CD14-positive monocyte (primary cell): ENCODE measurements at regions not wholly inside any gene's neighbourhood (a gene's known extent, or its start where the extent isn't known, plus 50 kb on each side); places are given as distances from the start of the nearest gene placed in this dataset.
A peak's percentile ranks its signal among the peaks of the same experiment; 100 is the strongest.

ENCODE experiments used
- DNase-seq, 3 donors: peaks; one replicate each; pipeline ENCODE4 v3.0.0-alpha.2; 2011 to 2022
- H2AFZ ChIP-seq: 2 replicates; pipeline ENCODE4 v1.6.0; 2012; ENCODE audit warnings: mild to moderate bottlenecking, low read depth, low read length, inconsistent platforms; ENCODE audit not compliant: insufficient read depth, poor library complexity, severe bottlenecking
- H3K27ac ChIP-seq, 2 donors: 1 replicate in 1 of 2; 2 replicates in 1 of 2; pipeline ENCODE4 v1.5.1; 2012 to 2013; ENCODE audit warnings: low read length in 2 of 2, control low read depth in 1 of 2, inconsistent platforms in 1 of 2, low read depth in 1 of 2, mild to moderate bottlenecking in 1 of 2
- H3K27me3 ChIP-seq, 2 donors: one replicate each; pipeline versions ENCODE4 v1.6.0 to v1.6.1; 2011 to 2013; ENCODE audit warnings: low read length in 2 of 2; ENCODE audit not compliant: control insufficient read depth in 2 of 2, insufficient read depth in 2 of 2
- H3K36me3 ChIP-seq, 2 donors: replicated peaks in 1 of 2; 1 replicate in 1 of 2; 2 replicates in 1 of 2; pipeline versions ENCODE4 v1.5.1 to v1.6.1; 2012 to 2013; ENCODE audit warnings: low read length in 2 of 2, control low read depth in 1 of 2, inconsistent platforms in 1 of 2, mild to moderate bottlenecking in 1 of 2; ENCODE audit not compliant: insufficient read depth in 2 of 2, control insufficient read depth in 1 of 2
- H3K4me1 ChIP-seq, 2 donors: 1 replicate in 1 of 2; 2 replicates in 1 of 2; pipeline versions ENCODE4 v1.5.1 to v1.6.1; 2012 to 2013; ENCODE audit warnings: low read length in 2 of 2, control low read depth in 1 of 2, inconsistent platforms in 1 of 2, mild to moderate bottlenecking in 1 of 2, moderate library complexity in 1 of 2; ENCODE audit not compliant: insufficient read depth in 2 of 2, control insufficient read depth in 1 of 2
- H3K4me2 ChIP-seq: replicated peaks from 2 replicates; pipeline ENCODE3; 2012; ENCODE audit warnings: low read length, moderate library complexity, mild to moderate bottlenecking; ENCODE audit not compliant: poor library complexity, severe bottlenecking; ENCODE audit errors: extremely low read depth
- H3K4me3 ChIP-seq, 3 experiments: fragments of 200-600 bp in 1 of 3; sonication (generic) in 1 of 3; replicated peaks in 1 of 3; 1 replicate in 2 of 3; 2 replicates in 1 of 3; pipeline ENCODE4 v1.5.1; 2011 to 2013; ENCODE audit warnings: low read length in 3 of 3, mild to moderate bottlenecking in 3 of 3, control low read depth in 2 of 3, low read depth in 2 of 3, inconsistent platforms in 1 of 3, moderate library complexity in 1 of 3
- H3K79me2 ChIP-seq: 2 replicates; pipeline ENCODE4 v1.6.0; 2012; ENCODE audit warnings: mild to moderate bottlenecking, control low read depth, inconsistent platforms, low read length, moderate library complexity; ENCODE audit not compliant: insufficient read depth
- H3K9ac ChIP-seq: 2 replicates; pipeline ENCODE4 v1.6.0; 2017; ENCODE audit warnings: low read length, mild to moderate bottlenecking; ENCODE audit not compliant: insufficient read depth, poor library complexity, severe bottlenecking
- H3K9me3 ChIP-seq, 2 donors: replicated peaks in 1 of 2; 1 replicate in 1 of 2; 2 replicates in 1 of 2; pipeline versions ENCODE4 v1.5.1 to v1.6.1; 2012 to 2013; ENCODE audit warnings: low read length in 2 of 2, control low read depth in 1 of 2; ENCODE audit not compliant: control insufficient read depth in 1 of 2, insufficient read depth in 1 of 2
- H4K20me1 ChIP-seq: 2 replicates; pipeline ENCODE4 v1.6.0; 2012; ENCODE audit warnings: mild to moderate bottlenecking, low read length, control low read depth, moderate library complexity; ENCODE audit not compliant: insufficient read depth
- H3K27ac Mint-ChIP-seq, 7 donors: one replicate each; pipeline ENCODE4 v1.8.0; 2020; ENCODE audit warnings: mild to moderate bottlenecking in 7 of 7, mixed read lengths in 7 of 7, moderate library complexity in 6 of 7, inconsistent platforms in 2 of 7
- H3K27me3 Mint-ChIP-seq, 3 donors: one replicate each; pipeline ENCODE4 v1.8.0; 2021 to 2022; ENCODE audit warnings: low read depth in 3 of 3, mild to moderate bottlenecking in 3 of 3, mixed read lengths in 3 of 3, moderate library complexity in 3 of 3, inconsistent platforms in 1 of 3
- H3K36me3 Mint-ChIP-seq, 2 donors: one replicate each; pipeline ENCODE4 v1.8.0; 2020; ENCODE audit warnings: mixed read lengths in 2 of 2, inconsistent platforms in 1 of 2, mild to moderate bottlenecking in 1 of 2
- H3K4me1 Mint-ChIP-seq: one replicate; pipeline ENCODE4 v1.8.0; 2020; ENCODE audit warnings: mild to moderate bottlenecking, mixed read lengths
- H3K4me3 Mint-ChIP-seq, 2 donors: one replicate each; pipeline ENCODE4 v1.8.0; 2020; ENCODE audit warnings: mild to moderate bottlenecking in 2 of 2, mixed read lengths in 2 of 2, moderate library complexity in 1 of 2
- H3K9me3 Mint-ChIP-seq, 7 donors: one replicate each; pipeline ENCODE4 v1.8.0; 2020 to 2022; ENCODE audit warnings: mixed read lengths in 7 of 7, mild to moderate bottlenecking in 6 of 7, moderate library complexity in 6 of 7, inconsistent platforms in 2 of 7
- CTCF ChIP-seq: fragments of 200-600 bp; IDR thresholded peaks from one replicate; pipeline ENCODE4 v1.8.0; 2022; ENCODE audit warnings: antibody characterized with exemption, mild to moderate bottlenecking
- WGBS: methylation state at CpG from one replicate; pipeline ENCODE4 v1.1.5; 2013; ENCODE audit warnings: missing lambda C conversion rate; ENCODE audit not compliant: insufficient coverage; 5-methylcytosine and 5-hydroxymethylcytosine counted together
- intact Hi-C, 2 donors: fragments of 100-400 bp; cut with micrococcal nuclease; formaldehyde crosslinking; loops; one replicate each; pipeline versions ENCODE4 v1.15.0 to v1.15.1; 2023

- H3K27me3 Mint-ChIP-seq: peaks cover 1 to 5% (median 2%) of the 10 kb centered on the region in 3 donors
- no peak overlapping the region for H3K9ac ChIP-seq
- H3K9me3 ChIP-seq: no peaks in the 10 kb centered on the region
- H3K9me3 Mint-ChIP-seq: no peaks in the 10 kb centered on the region
- no peaks in the 10 kb centered on the region for H3K27me3 ChIP-seq
- no peaks in the 10 kb centered on the region for H4K20me1 ChIP-seq
- 0% methylated on average over 1 of the region's 7 CpGs for WGBS
- no peaks in the 10 kb centered on the region for H3K36me3 Mint-ChIP-seq
- H3K27ac ChIP-seq: peak overlapping the region in 1 of 2 donors; percentile 57
- peak overlapping the region; percentile 36 for H3K4me2 ChIP-seq
- H3K79me2 ChIP-seq: no peaks in the 10 kb centered on the region
- H3K4me1 Mint-ChIP-seq: peaks cover 27% of the 10 kb centered on the region
- no peak overlapping the region for H3K4me3 Mint-ChIP-seq
- no peaks in the 10 kb centered on the region for H3K36me3 ChIP-seq
- no peak for TF ChIP-seq CTCF
- peak overlapping the region in 1 of 3 experiments; percentile 42 for H3K4me3 ChIP-seq
- H2AFZ ChIP-seq: no peak overlapping the region
- intact Hi-C loops: no loop called here
- peak in 1 of 3 donors; percentile 24 for DNase-seq
- H3K4me1 ChIP-seq: peaks cover 26 to 44% of the 10 kb centered on the region in 2 donors
- H3K27ac Mint-ChIP-seq: peak overlapping the region in 4 of 7 donors; percentile 57 to 88 (median 76)
Measured at GRCh38 chr14:49960453-49960852, 67.6 kb downstream of the ARF6 start.

GRCh38 chr14:49961270-49962222 is 68.7 kb downstream of the ARF6 start:
- DNase-seq: no peak
- no peak overlapping the region for H2AFZ ChIP-seq
- H3K4me3 Mint-ChIP-seq: no peak overlapping the region
- no peak overlapping the region for H3K9ac ChIP-seq
- intact Hi-C loops: no loop called here
- no peak overlapping the region for H3K27ac ChIP-seq
- H3K4me1 Mint-ChIP-seq: peaks cover 38% of the 10 kb centered on the region
- no peaks in the 10 kb centered on the region for H3K27me3 ChIP-seq
- H3K27me3 Mint-ChIP-seq: peaks cover 1 to 5% (median 2%) of the 10 kb centered on the region in 3 donors
- H3K4me3 ChIP-seq: no peak overlapping the region
- no peak overlapping the region for H3K4me2 ChIP-seq
- 98% methylated on average over 10 of the region's 13 CpGs for WGBS
- no peaks in the 10 kb centered on the region for H3K36me3 Mint-ChIP-seq
- no peaks in the 10 kb centered on the region for H3K36me3 ChIP-seq
- no peaks in the 10 kb centered on the region for H3K79me2 ChIP-seq
- peaks cover 0 to 2% (median 0%) of the 10 kb centered on the region in 7 donors for H3K9me3 Mint-ChIP-seq
- H3K4me1 ChIP-seq: peaks cover 29 to 53% of the 10 kb centered on the region in 2 donors
- H3K9me3 ChIP-seq: no peaks in the 10 kb centered on the region
- H4K20me1 ChIP-seq: no peaks in the 10 kb centered on the region
- H3K27ac Mint-ChIP-seq: peak overlapping the region in 3 of 7 donors; percentile 8 to 88 (median 79)
- no peak for TF ChIP-seq CTCF
